Kidney epithelial cell (primary cell): ENCODE measurements at regions not wholly inside any gene's neighbourhood (a gene's known extent, or its start where the extent isn't known, plus 50 kb on each side); places are given as distances from the start of the nearest gene placed in this dataset.
"Not testable (repeated sequence)": the region's sequence is repeated elsewhere in the genome, so short reads cannot be mapped to it uniquely, and the experiment has no call there.

ENCODE experiments used
- DNase-seq: peaks from one replicate; pipeline ENCODE4 v3.0.0-alpha.2; 2010; ENCODE audit warnings: low read depth
- H3K27me3 ChIP-seq: 2 replicates; pipeline ENCODE4 v1.6.0; 2011; ENCODE audit warnings: low read length; ENCODE audit not compliant: control insufficient read depth, insufficient read depth
- H3K36me3 ChIP-seq: 2 replicates; pipeline ENCODE4 v1.5.1; 2011; ENCODE audit warnings: low read length; ENCODE audit not compliant: control insufficient read depth, insufficient read depth
- H3K4me3 ChIP-seq: 2 replicates; pipeline ENCODE4 v1.5.1; 2011; ENCODE audit warnings: low read depth, mild to moderate bottlenecking, control low read depth, low read length
- TF ChIP-seq, protein P1 (sequence below): IDR thresholded peaks from 2 replicates; pipeline ENCODE4 v1.5.1; 2011; ENCODE audit warnings: mild to moderate bottlenecking, moderate library complexity, low read length, control low read depth, inconsistent platforms; ENCODE audit not compliant: insufficient read depth, poor library complexity, severe bottlenecking

DNA sequence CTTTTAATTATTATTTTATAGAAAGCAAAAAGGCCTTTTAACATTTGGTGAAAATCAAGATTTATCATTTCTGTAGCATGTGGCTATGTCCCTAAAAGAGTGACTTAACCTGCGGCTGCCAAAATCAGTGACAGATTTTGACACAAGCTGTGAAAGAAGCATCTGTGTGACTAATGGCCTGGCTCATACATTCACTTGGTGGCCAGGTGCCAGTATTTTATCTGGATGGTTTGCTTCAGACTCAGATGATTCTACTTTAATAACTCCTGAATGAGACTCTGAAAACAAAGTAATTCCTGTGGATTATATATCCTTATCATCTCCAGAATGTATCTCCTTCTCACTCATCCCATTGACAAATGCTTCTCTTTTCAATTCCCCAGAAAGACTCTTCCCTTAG lies 103.0 kb downstream of the FSCB start:
- TF ChIP-seq, protein P1, sequence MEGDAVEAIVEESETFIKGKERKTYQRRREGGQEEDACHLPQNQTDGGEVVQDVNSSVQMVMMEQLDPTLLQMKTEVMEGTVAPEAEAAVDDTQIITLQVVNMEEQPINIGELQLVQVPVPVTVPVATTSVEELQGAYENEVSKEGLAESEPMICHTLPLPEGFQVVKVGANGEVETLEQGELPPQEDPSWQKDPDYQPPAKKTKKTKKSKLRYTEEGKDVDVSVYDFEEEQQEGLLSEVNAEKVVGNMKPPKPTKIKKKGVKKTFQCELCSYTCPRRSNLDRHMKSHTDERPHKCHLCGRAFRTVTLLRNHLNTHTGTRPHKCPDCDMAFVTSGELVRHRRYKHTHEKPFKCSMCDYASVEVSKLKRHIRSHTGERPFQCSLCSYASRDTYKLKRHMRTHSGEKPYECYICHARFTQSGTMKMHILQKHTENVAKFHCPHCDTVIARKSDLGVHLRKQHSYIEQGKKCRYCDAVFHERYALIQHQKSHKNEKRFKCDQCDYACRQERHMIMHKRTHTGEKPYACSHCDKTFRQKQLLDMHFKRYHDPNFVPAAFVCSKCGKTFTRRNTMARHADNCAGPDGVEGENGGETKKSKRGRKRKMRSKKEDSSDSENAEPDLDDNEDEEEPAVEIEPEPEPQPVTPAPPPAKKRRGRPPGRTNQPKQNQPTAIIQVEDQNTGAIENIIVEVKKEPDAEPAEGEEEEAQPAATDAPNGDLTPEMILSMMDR, result no peak
- no peak for DNase-seq
- H3K27me3 ChIP-seq, result no peaks in the 10 kb centered on the region
- H3K4me3 ChIP-seq, result no peak overlapping the region
- H3K36me3 ChIP-seq, result no peaks in the 10 kb centered on the region

GRCh38 chr14:44403193-44403592 lies 103.9 kb downstream of the FSCB start:
- DNase-seq, result no peak
- TF ChIP-seq, protein P1, result no peak
- Histone ChIP-seq H3K4me3 (no peak overlapping the region), H3K27me3 (no peaks in the 10 kb centered on the region), H3K36me3 (no peaks in the 10 kb centered on the region)

DNA sequence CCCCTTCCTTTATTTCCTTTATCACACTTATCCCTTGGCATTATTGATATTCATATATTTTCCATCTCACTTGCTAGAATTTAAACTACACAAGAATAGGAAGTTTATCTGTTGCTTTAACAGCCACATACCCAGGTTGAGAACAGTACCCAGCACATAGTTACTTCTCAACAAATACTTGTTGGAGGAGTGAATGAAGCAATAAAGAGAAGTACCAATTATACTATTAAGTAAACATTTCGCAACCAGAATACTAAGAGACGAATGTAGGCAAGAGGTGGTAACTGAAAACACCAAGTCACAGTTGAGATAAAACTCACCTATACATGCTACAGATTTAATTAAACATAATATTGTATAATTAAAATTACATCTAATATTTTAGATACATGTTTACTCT lies 110.9 kb downstream of the FSCB start:
- TF ChIP-seq, protein P1, result no peak
- no peak for DNase-seq
- no peaks in the 10 kb centered on the region for H3K36me3 ChIP-seq
- no peak overlapping the region for H3K4me3 ChIP-seq
- no peaks in the 10 kb centered on the region for H3K27me3 ChIP-seq

GRCh38 chr14:44392984-44393383 lies 114.1 kb downstream of the FSCB start:
- Histone ChIP-seq H3K4me3 (no peak overlapping the region), H3K36me3 (no peaks in the 10 kb centered on the region), H3K27me3 (no peaks in the 10 kb centered on the region)
- DNase-seq, result no peak
- TF ChIP-seq, protein P1, result no peak

- H3K36me3 ChIP-seq, result no peaks in the 10 kb centered on the region
- TF ChIP-seq, protein P1, result no peak
- no peaks in the 10 kb centered on the region for H3K27me3 ChIP-seq
- no peak for DNase-seq
- no peak overlapping the region for H3K4me3 ChIP-seq
These were observed 118.8 kb downstream of the FSCB start for GRCh38 chr14:44388306-44388705.

DNA sequence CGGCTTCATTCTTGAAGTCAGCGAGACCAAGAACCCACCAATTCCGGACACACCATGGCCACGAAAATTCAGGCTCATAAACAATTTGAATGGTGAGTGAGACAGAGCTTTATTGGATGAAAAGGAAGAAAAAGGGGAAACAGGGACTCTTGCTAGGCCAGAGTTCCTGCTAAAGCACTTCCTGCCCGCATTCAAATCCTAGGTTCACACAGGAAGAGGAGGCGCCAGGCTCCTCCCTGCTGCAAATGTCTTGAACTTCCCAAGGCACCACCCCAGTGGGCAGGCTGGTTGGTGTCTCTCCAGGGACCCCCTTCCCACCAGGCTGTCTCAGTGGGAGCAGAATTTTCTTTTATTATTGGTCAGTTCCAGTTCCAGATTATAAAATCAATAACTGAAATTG lies 121.2 kb downstream of the FSCB start:
- Histone ChIP-seq H3K4me3 (no peak overlapping the region), H3K36me3 (no peaks in the 10 kb centered on the region), H3K27me3 (no peaks in the 10 kb centered on the region)
- TF ChIP-seq, protein P1, result no peak
- no peak for DNase-seq

GRCh38 chr14:44385296-44385695 lies 121.8 kb downstream of the FSCB start:
- H3K36me3 ChIP-seq, H3K4me3 ChIP-seq, DNase-seq, H3K27me3 ChIP-seq: not testable (repeated sequence)

- H3K36me3 ChIP-seq, H3K27me3 ChIP-seq, DNase-seq, H3K4me3 ChIP-seq: not testable (repeated sequence)
These were observed 122.3 kb downstream of the FSCB start for GRCh38 chr14:44384601-44385293.
